A673 (cell line): ENCODE measurements at regions not wholly inside any gene's neighbourhood (a gene's known extent, or its start where the extent isn't known, plus 50 kb on each side); places are given as distances from the start of the nearest gene placed in this dataset.

Experiments
- CTCF ChIP-seq: fragments of 300-800, 200-600 bp; sonication (generic); conservative IDR thresholded peaks from 2 replicates; pipeline ENCODE4 v1.5.1; 2017; ENCODE audit warnings: low read depth, mild to moderate bottlenecking, antibody characterized with exemption, low read length, moderate library complexity, mixed read lengths
- EZH2 ChIP-seq: fragments of 200-600 bp; sonication (generic); IDR thresholded peaks from 2 replicates; pipeline ENCODE4 v1.6.1; 2017; ENCODE audit warnings: borderline replicate concordance, low read depth, mild to moderate bottlenecking, mixed read lengths, antibody characterized with exemption, low read length; ENCODE audit not compliant: poor library complexity, severe bottlenecking

GRCh38 chr6:109927052-109927451 is 51.1 kb upstream of the GPR6 start:
- TF ChIP-seq CTCF, result no peak
- TF ChIP-seq EZH2, result no peak
